ENCODE measurements at regions not wholly inside any gene's neighbourhood (a gene's known extent, or its start where the extent isn't known, plus 50 kb on each side); places are given as distances from the start of the nearest gene placed in this dataset.

GRCh38 chr3:77780278-77780996 is 740.5 kb downstream of the ROBO2 start:
- Histone ChIP-seq H3K36me3 (replicated peaks in 1 of 2; ENCODE audit: control insufficient read depth in 1 of 2, insufficient read depth in 2 of 2, low read length in 2 of 2) (no peaks in the 10 kb centered on the region), H3K9ac (ENCODE audit: insufficient read depth, low read depth, low read length) (no peak overlapping the region), H2AFZ (ENCODE audit: low read length) (no peak overlapping the region), H3K4me1 (ENCODE audit: insufficient read depth, low read length) (no peaks in the 10 kb centered on the region), H3K9me3 (ENCODE audit: low read length) (no peaks in the 10 kb centered on the region), H3K4me2 (ENCODE audit: low read depth, low read length) (no peak overlapping the region), H3K79me2 (ENCODE audit: insufficient read depth, low read length) (no peaks in the 10 kb centered on the region), H3K27me3 (ENCODE audit: control insufficient read depth in 1 of 2, insufficient read depth in 2 of 2, low read length in 2 of 2) (no peaks in the 10 kb centered on the region; a peak in 1 of 5 replicates), H3K4me3 (replicated peaks in 1 of 3; ENCODE audit: insufficient read depth in 1 of 3, low read depth in 2 of 3, low read length in 3 of 3) (no peak overlapping the region), H4K20me1 (ENCODE audit: insufficient read depth, low read length) (no peaks in the 10 kb centered on the region), H3K27ac (ENCODE audit: extremely low read length, insufficient read depth, low read length) (no peak overlapping the region)
- intact Hi-C loops (cut with micrococcal nuclease; ENCODE audit: unreplicated experiment) (no loop called here), in situ Hi-C loops (cut with HindIII; ENCODE audit: extremely low pct_ligation_motif_present, low pct_unique_long_range_greater_than_20kb) (no loop called here)
- POLR2A ChIA-PET, result no interaction called here
- 21% methylated on average over 5 of the region's 5 CpGs for WGBS (ENCODE audit: low lambda C conversion rate)
- no peak for ATAC-seq
- DNase-seq (ENCODE audit: low spot score), result no peak
- CTCF ChIA-PET (ENCODE audit: low intra/inter-chr PET ratio, low total read pairs), result no interaction called here
- TF ChIP-seq TOE1 (CRISPR knock-in tag; IDR thresholded peaks at IDR 0.05) (no peak), ZNF780A (CRISPR knock-in tag; IDR thresholded peaks at IDR 0.05) (no peak), ZNF557 (CRISPR knock-in tag; IDR thresholded peaks at IDR 0.05) (no peak), ZNF501 (CRISPR knock-in tag; IDR thresholded peaks at IDR 0.05) (no peak), HMG20A (CRISPR knock-in tag; IDR thresholded peaks at IDR 0.05; ENCODE audit: borderline replicate concordance) (no peak), E2F1 (CRISPR knock-in tag; IDR thresholded peaks at IDR 0.05) (no peak), MAF1 (CRISPR knock-in tag; IDR thresholded peaks at IDR 0.05; ENCODE audit: borderline replicate concordance) (no peak), ZNF549 (CRISPR knock-in tag; IDR thresholded peaks at IDR 0.05) (no peak), KLF13 (CRISPR knock-in tag; IDR thresholded peaks at IDR 0.05) (no peak), CSRNP2 (CRISPR knock-in tag; conservative IDR thresholded peaks at IDR 0.05; ENCODE audit: low read depth) (no peak), NFKB2 (CRISPR knock-in tag; IDR thresholded peaks at IDR 0.05; ENCODE audit: borderline replicate concordance) (no peak)
- no peak for FAIRE-seq
- BruUV-seq (replicated peaks), result no TSS peak
